AML-193 (cell line): ENCODE measurements at regions not wholly inside any gene's neighbourhood (a gene's known extent, or its start where the extent isn't known, plus 50 kb on each side); places are given as distances from the start of the nearest gene placed in this dataset.

Source experiments
- DNase-seq, 2 experiments: peaks; one replicate each; lab custom pipeline; 2025; lab: John Stamatoyannopoulos, UW

GRCh38 chr10:130745251-130745650, 566.3 kb downstream of the TCERG1L start:
- no peak for DNase-seq

GRCh38 chr10:130745821-130746220, 565.7 kb downstream of the TCERG1L start:
- DNase-seq, result no peak

- no peak for DNase-seq
Observed at GRCh38 chr10:130746311-130746710, 565.2 kb downstream of the TCERG1L start.

- DNase-seq, result no peak
Observed at GRCh38 chr10:130747356-130747755, 564.2 kb downstream of the TCERG1L start.

- no peak for DNase-seq
Observed at GRCh38 chr10:130747946-130748345, 563.6 kb downstream of the TCERG1L start.

- no peak for DNase-seq
Observed at GRCh38 chr10:130748409-130749057, 563.0 kb downstream of the TCERG1L start.

- DNase-seq, result no peak
Observed at GRCh38 chr10:130749911-130750310, 561.6 kb downstream of the TCERG1L start.

GRCh38 chr10:130750441-130750840, 561.1 kb downstream of the TCERG1L start:
- no peak for DNase-seq

- DNase-seq, result no peak
Observed at GRCh38 chr10:130751106-130751840, 560.2 kb downstream of the TCERG1L start.

- no peak for DNase-seq
Observed at GRCh38 chr10:130751851-130752250, 559.7 kb downstream of the TCERG1L start.

GRCh38 chr10:130756651-130757050, 554.9 kb downstream of the TCERG1L start:
- DNase-seq, result no peak

GRCh38 chr10:130757271-130757670, 554.2 kb downstream of the TCERG1L start:
- no peak for DNase-seq

- no peak for DNase-seq
Observed at GRCh38 chr10:130757821-130758489, 553.6 kb downstream of the TCERG1L start.

- no peak for DNase-seq
Observed at GRCh38 chr10:130758529-130758928, 553.0 kb downstream of the TCERG1L start.

GRCh38 chr10:130761032-130761575, 550.4 kb downstream of the TCERG1L start:
- DNase-seq, result no peak

- no peak for DNase-seq
Observed at GRCh38 chr10:130761788-130762301, 549.7 kb downstream of the TCERG1L start.

- no peak for DNase-seq
Observed at GRCh38 chr10:130762491-130762890, 549.0 kb downstream of the TCERG1L start.

GRCh38 chr10:130763071-130763470, 548.5 kb downstream of the TCERG1L start:
- no peak for DNase-seq

GRCh38 chr10:130763491-130763890, 548.0 kb downstream of the TCERG1L start:
- DNase-seq, result no peak

- no peak for DNase-seq
Observed at GRCh38 chr10:130764651-130765050, 546.9 kb downstream of the TCERG1L start.

- no peak for DNase-seq
Observed at GRCh38 chr10:130766071-130766470, 545.5 kb downstream of the TCERG1L start.

GRCh38 chr10:130767116-130767730, 544.3 kb downstream of the TCERG1L start:
- DNase-seq, result no peak
